ENCODE measurements at regions not wholly inside any gene's neighbourhood (a gene's known extent, or its start where the extent isn't known, plus 50 kb on each side); places are given as distances from the start of the nearest gene placed in this dataset.

GRCh38 chr1:172790245-172790644 lies 131.3 kb downstream of the FASLG start:
- TF ChIP-seq CTCF (IDR thresholded peaks at IDR 0.05; ENCODE audit: low read depth, low read length, poor library complexity, severe bottlenecking) (no peak), EZH2phosphoT487 (IDR thresholded peaks at IDR 0.05; ENCODE audit: borderline replicate concordance, low read length) (no peak)
